ENCODE measurements at regions not wholly inside any gene's neighbourhood (a gene's known extent, or its start where the extent isn't known, plus 50 kb on each side); places are given as distances from the start of the nearest gene placed in this dataset.

DNA sequence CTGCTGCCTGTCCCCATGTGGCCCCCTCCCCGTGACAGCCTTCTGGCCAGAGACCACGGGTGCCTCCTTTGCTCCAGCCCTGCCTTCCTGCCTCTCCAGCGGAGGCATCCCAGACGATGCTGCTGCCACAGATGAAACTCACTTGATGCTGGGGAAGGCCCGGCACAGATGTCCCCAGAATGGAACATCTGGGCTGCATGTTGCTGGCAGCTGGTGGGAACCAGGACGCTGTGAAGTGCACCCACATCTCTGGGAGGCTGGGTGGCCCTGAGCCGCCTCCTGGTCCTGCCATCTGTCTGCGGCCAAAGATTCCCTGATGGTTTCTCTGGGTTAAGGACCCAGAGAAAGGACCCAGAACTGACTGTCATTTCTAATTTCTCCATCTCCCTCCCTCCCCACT, 51.9 kb upstream of the PTPRS start:
- TF ChIP-seq, protein P1, sequence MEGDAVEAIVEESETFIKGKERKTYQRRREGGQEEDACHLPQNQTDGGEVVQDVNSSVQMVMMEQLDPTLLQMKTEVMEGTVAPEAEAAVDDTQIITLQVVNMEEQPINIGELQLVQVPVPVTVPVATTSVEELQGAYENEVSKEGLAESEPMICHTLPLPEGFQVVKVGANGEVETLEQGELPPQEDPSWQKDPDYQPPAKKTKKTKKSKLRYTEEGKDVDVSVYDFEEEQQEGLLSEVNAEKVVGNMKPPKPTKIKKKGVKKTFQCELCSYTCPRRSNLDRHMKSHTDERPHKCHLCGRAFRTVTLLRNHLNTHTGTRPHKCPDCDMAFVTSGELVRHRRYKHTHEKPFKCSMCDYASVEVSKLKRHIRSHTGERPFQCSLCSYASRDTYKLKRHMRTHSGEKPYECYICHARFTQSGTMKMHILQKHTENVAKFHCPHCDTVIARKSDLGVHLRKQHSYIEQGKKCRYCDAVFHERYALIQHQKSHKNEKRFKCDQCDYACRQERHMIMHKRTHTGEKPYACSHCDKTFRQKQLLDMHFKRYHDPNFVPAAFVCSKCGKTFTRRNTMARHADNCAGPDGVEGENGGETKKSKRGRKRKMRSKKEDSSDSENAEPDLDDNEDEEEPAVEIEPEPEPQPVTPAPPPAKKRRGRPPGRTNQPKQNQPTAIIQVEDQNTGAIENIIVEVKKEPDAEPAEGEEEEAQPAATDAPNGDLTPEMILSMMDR (IDR thresholded peaks at IDR 0.05): no peak
- no peak for TF ChIP-seq POLR2A (IDR thresholded peaks at IDR 0.05)
